Colonic mucosa (tissue), 4 donors: ENCODE measurements at regions not wholly inside any gene's neighbourhood (a gene's known extent, or its start where the extent isn't known, plus 50 kb on each side); places are given as distances from the start of the nearest gene placed in this dataset.
A peak's percentile ranks its signal among the peaks of the same experiment; 100 is the strongest.

Experiments used
- DNase-seq: peaks from one replicate; pipeline ENCODE4 v3.0.0-alpha.2; 2020
- H3K27ac ChIP-seq: fragments of 200-600 bp; one replicate; pipeline ENCODE4 v1.8.0; 2021
- H3K27me3 ChIP-seq: fragments of 200-600 bp; one replicate; pipeline ENCODE4 v1.8.0; 2021
- H3K36me3 ChIP-seq: fragments of 200-600 bp; one replicate; pipeline ENCODE4 v1.8.0; 2021
- H3K4me1 ChIP-seq: fragments of 200-600 bp; one replicate; pipeline ENCODE4 v1.8.0; 2021; ENCODE audit warnings: mild to moderate bottlenecking
- H3K4me3 ChIP-seq: fragments of 200-600 bp; one replicate; pipeline ENCODE4 v1.8.0; 2021
- H3K9ac ChIP-seq, 2 donors: one replicate each; pipeline ENCODE4 v1.7.0; 2013; ENCODE audit warnings: control low read depth in 2 of 2, low read depth in 2 of 2, low read length in 2 of 2
- H3K9me3 ChIP-seq: fragments of 200-600 bp; one replicate; pipeline ENCODE4 v1.8.0; 2021
- intact Hi-C: fragments of 100-400 bp; cut with DNase I; formaldehyde crosslinking; loops from one replicate; pipeline ENCODE4 v1.14.1; 2022
- TF ChIP-seq, protein P1 (sequence below): fragments of 200-600 bp; IDR thresholded peaks from one replicate; pipeline ENCODE4 v1.8.0; 2022; ENCODE audit warnings: antibody characterized with exemption, mild to moderate bottlenecking
- donor health status: healthy.
- donor health status: DM: no; HTN: no; CAD: no.
- donor health status: DM: no; HTN: no; CAD: no.

GRCh38 chr5:173816728-173817127, 71.4 kb upstream of the CPEB4 start:
- H3K27ac ChIP-seq: no peak overlapping the region
- peaks cover 3% of the 10 kb centered on the region for H3K4me1 ChIP-seq
- H3K36me3 ChIP-seq: no peaks in the 10 kb centered on the region
- intact Hi-C loops: no loop called here
- H3K9me3 ChIP-seq: no peaks in the 10 kb centered on the region
- DNase-seq: no peak
- no peak overlapping the region for H3K4me3 ChIP-seq
- no peaks in the 10 kb centered on the region for H3K27me3 ChIP-seq
- no peak overlapping the region for H3K9ac ChIP-seq
- TF ChIP-seq, protein P1, sequence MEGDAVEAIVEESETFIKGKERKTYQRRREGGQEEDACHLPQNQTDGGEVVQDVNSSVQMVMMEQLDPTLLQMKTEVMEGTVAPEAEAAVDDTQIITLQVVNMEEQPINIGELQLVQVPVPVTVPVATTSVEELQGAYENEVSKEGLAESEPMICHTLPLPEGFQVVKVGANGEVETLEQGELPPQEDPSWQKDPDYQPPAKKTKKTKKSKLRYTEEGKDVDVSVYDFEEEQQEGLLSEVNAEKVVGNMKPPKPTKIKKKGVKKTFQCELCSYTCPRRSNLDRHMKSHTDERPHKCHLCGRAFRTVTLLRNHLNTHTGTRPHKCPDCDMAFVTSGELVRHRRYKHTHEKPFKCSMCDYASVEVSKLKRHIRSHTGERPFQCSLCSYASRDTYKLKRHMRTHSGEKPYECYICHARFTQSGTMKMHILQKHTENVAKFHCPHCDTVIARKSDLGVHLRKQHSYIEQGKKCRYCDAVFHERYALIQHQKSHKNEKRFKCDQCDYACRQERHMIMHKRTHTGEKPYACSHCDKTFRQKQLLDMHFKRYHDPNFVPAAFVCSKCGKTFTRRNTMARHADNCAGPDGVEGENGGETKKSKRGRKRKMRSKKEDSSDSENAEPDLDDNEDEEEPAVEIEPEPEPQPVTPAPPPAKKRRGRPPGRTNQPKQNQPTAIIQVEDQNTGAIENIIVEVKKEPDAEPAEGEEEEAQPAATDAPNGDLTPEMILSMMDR: no peak

DNA sequence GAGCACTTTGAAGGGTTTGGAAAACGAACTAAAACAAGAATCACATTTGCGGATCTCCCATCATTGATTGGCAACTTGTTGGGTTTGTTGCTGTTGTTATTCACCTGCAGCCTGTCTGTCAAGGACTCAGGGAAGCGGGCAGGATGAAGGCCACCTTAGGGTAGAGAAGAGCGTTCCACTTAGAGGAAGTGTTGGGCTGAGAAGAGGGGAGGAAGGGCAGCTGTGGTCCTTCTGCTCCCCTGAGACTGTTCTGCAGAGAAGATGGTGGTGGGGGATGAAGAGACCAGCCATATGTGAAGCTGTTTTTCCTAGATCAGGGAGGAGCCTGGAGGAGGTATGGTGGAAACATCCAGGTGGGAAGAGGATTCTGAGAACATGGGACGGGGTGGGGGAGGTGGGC, 70.6 kb upstream of the CPEB4 start:
- no peak overlapping the region for H3K4me3 ChIP-seq
- DNase-seq: no peak
- TF ChIP-seq, protein P1: no peak
- no peaks in the 10 kb centered on the region for H3K27me3 ChIP-seq
- H3K27ac ChIP-seq: no peak overlapping the region
- no peaks in the 10 kb centered on the region for H3K36me3 ChIP-seq
- intact Hi-C loops: no loop called here
- H3K9ac ChIP-seq: no peak overlapping the region
- peaks cover 3% of the 10 kb centered on the region for H3K4me1 ChIP-seq
- H3K9me3 ChIP-seq: no peaks in the 10 kb centered on the region

- DNase-seq: no peak
- H3K4me1 ChIP-seq: peaks cover 13% of the 10 kb centered on the region
- H3K27me3 ChIP-seq: no peaks in the 10 kb centered on the region
- H3K4me3 ChIP-seq: no peak overlapping the region
- H3K27ac ChIP-seq: no peak overlapping the region
- no peaks in the 10 kb centered on the region for H3K9me3 ChIP-seq
- H3K36me3 ChIP-seq: no peaks in the 10 kb centered on the region
- intact Hi-C loops: no loop called here
- H3K9ac ChIP-seq: no peak overlapping the region
- TF ChIP-seq, protein P1: no peak
Observed at GRCh38 chr5:173819521-173819920, 68.6 kb upstream of the CPEB4 start.

DNA sequence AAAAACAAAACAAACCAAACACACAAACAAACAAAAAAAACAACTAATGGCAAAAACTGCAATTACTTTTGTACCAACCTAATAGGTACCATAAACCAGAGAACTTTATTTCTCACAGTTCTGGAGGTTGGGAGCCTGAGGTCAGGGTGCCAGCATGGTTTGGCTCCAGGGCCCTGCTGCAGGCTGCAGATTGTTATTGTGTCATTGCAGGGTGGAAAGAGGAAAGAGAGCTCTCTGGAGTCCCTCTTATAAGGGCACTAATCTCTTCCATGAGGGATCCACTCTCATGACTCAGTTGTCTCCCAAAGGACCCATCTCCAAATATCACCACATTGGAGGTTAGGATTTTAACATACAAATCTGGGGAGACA, 64.9 kb upstream of the CPEB4 start:
- H3K9ac ChIP-seq: no peak overlapping the region
- H3K27me3 ChIP-seq: no peaks in the 10 kb centered on the region
- DNase-seq: no peak
- H3K4me3 ChIP-seq: no peak overlapping the region
- no peaks in the 10 kb centered on the region for H3K36me3 ChIP-seq
- H3K4me1 ChIP-seq: peaks cover 16% of the 10 kb centered on the region
- intact Hi-C loops: no loop called here
- TF ChIP-seq, protein P1: no peak
- no peaks in the 10 kb centered on the region for H3K9me3 ChIP-seq
- no peak overlapping the region for H3K27ac ChIP-seq

DNA sequence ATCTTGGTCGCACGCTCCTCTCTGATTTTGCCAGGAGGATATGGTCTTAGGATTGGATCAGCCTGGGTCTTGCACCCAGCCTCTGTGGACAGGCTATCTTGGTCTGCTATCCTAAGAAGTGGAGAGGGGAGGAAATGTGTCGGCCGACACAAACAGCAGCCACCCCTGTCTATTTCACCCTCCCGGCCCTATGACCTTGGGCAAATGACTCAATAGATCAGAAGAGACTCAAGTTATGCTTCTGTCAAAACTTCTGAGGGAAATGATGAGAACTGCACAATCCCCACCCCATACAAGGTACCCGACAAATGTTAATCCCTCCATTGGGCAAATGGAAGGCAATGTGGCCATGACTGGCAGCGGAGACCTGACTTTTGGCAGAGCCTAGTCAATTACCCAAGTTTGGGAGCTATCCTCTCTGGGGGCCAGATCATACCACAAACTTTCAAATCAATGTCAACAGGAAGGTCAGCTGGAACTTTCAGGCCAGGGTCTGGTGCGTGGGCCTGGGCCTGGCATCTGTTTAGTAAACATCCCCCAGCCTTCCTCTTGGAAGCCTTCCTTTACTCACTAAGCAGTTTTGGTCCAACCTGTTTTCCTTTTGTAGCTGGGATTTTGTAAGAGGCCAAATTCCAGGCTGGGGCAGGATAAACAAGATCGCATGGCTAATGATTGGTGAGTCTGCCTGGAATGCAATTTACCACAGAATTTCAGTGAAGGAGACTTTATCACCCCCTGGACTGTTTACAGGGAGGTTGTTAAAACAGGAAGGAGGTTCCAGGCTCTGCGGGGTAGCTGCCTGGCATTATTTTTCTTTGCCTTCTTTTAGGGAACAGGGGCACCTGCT, 64.2 kb upstream of the CPEB4 start:
- Histone ChIP-seq H3K4me1 (peaks cover 16% of the 10 kb centered on the region), H3K9me3 (no peaks in the 10 kb centered on the region), H3K27me3 (no peaks in the 10 kb centered on the region), H3K9ac (no peak overlapping the region), H3K36me3 (no peaks in the 10 kb centered on the region), H3K27ac (peak overlapping the region; percentile 50), H3K4me3 (no peak overlapping the region)
- TF ChIP-seq, protein P1: no peak
- intact Hi-C loops: no loop called here
- DNase-seq: peak; percentile 70
